NCI-H510A treated with DMSO at 0.1 percent for 48 hours (cell line): ENCODE measurements at regions not wholly inside any gene's neighbourhood (a gene's known extent, or its start where the extent isn't known, plus 50 kb on each side); places are given as distances from the start of the nearest gene placed in this dataset.
"Not testable (repeated sequence)": the region's sequence is repeated elsewhere in the genome, so short reads cannot be mapped to it uniquely, and the experiment has no call there.

Experiments used
- DNase-seq: peaks from one replicate; lab custom pipeline; 2025; lab: John Stamatoyannopoulos, UW

DNA sequence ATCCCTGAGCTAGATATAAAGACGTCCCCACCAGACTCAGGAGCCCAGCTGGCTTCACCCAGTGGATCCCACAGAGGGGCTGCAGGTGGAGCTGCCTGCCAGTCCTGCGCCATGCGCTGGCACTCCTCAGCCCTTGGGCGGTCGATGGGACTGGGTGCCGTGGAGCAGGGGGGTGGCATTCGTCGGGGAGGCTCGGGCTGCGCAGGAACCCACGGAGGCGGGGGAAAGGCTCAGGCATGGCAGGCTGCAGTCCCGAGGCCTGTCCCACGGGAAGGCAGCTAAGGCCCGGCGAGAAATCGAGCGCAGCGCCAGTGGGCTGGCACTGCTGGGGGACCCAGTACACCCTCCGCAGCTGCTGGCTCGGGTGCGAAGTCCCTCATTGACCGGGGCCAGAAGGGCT, 555.1 kb upstream of the CDH10 start:
- DNase-seq, result not testable (repeated sequence)

GRCh38 chr5:25190521-25191000, 545.8 kb upstream of the CDH10 start:
- no peak for DNase-seq

DNA sequence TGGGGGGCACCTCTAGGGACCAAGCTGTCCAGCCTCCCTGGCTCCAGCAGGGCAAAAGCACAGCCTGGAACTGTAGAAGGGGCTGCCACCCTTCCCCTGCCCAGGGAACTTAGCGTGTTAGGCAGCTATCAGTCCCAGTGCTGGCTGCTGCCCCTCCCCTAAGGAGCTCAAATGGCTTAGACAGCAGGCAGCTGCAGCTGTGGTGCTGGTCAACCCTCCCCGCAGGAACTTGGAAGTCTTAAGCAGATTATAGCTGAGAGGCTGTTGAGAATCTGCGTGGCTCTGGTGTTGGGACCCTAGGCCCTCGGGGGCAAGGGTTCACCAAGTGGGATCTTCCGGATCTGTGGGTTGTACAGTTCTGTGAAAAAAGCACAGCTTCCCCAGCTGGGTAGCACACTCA, 536.5 kb upstream of the CDH10 start:
- no peak for DNase-seq

GRCh38 chr5:25162616-25163015, 517.8 kb upstream of the CDH10 start:
- DNase-seq, result not testable (repeated sequence)

GRCh38 chr5:25160891-25161290, 516.1 kb upstream of the CDH10 start:
- no peak for DNase-seq

DNA sequence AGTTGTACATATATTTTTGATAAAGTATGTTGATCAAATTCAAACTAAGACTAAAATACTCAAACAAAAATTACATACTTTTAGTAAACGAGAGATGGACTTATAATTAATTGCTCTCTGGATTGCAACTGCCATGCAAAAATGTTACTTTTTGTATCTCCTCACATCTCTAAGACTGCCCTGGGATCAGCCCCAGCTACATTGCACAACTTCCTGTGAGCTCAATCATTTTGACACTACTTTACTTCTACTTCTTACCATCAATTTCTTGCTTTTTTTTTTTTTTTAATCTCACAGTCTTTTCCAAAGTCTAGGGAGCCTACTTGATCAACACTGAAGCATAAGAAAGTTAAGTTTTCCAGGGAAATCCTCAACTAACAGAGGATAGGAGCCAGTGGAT, 506.0 kb upstream of the CDH10 start:
- no peak for DNase-seq

DNA sequence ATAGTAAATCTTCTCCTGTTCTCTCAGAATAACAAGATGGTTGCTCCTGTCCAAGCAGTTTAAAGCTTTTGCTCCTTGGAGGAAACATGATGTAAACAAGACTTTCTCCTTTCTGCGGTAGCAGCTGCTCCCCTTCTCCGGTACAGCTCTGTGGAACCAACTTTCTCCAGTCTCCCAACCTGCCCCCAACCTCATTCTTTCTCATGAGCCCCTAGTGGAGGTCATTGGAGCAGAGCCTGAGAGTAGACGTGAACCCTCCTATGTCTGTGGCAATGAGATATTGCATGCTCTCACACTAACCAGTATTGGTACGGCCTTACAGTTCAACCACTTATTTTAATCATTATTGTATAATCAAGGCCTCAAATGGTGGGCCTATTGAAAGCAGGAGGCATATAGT, 483.8 kb upstream of the CDH10 start:
- no peak for DNase-seq

DNA sequence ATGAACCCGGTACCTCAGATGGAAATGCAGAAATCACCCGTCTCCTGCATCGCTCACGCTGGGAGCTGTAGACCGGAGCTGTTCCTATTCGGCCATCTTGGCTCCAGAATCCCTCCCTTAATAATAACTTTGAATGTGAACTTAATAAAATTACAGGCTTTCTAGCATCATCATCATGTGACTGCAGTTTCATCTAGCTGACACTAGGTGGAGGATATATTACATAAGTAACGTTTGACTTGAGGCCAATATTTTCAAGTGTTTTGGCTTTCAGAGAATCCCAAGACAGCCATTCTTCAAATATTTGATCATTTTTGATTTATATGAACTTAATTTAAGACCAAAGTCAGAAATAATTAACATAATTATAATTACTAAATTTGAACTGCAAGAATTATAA, 474.9 kb upstream of the CDH10 start:
- DNase-seq, result no peak

- no peak for DNase-seq
Measured at GRCh38 chr5:25107853-25108252, 463.1 kb upstream of the CDH10 start.

- DNase-seq, result no peak
Measured at GRCh38 chr5:25099538-25099937, 454.8 kb upstream of the CDH10 start.

DNA sequence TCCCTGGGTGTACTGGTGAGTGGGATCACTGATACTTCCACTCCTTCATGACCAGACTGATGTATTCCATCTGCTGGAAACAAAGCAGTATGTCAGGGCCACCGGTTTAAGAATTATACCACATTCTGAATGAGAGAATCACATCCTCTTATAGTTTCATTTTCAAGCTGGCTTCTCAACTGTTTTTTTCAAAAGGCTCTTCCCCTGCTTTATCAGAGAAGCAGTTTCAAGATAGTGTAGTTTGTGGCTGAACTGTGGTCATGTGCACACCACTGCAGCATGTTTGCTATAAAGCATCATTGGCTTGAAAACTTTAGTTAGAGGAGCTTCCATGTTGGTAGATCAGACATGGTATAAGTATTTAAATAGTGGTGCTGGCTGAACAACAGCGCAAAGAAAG, 450.5 kb upstream of the CDH10 start:
- DNase-seq, result no peak

- DNase-seq, result no peak
Measured at GRCh38 chr5:25094219-25094618, 449.4 kb upstream of the CDH10 start.

DNA sequence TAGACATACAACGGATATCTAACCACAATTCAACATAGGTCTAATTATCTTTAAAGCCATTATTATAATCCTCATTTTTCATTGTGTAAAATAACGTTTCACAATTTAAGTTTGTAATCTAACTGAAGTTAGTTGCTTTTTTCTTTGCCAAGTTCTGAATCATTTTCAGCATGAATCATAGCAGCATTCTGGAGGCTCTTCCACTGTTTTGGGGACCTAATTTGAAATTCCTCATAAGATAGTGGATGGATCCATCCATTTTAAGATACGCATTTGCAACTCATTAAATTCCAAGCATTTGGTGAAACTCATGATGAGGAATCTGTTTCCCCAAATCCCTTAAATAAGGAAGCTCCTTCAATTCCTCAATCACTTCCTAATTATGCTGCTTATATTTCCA, 447.1 kb upstream of the CDH10 start:
- no peak for DNase-seq

DNA sequence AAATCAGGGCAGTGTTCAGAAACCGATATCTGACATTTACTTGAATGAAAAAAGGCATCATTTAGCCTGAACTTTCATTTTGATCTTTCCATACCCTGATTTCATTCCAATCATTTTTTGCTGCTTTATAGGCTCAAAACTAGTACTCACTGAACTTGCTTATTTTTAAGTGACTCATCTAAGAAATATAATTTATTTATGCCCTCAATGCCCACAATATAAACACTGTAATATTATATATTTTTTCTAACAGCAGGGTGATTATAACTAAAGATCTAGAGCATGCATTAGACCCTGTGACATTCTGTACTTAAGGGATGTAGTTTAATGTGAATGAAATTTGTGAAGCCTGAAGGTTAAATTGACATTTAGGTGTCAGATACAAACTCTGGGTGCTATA, 446.1 kb upstream of the CDH10 start:
- DNase-seq, result no peak

GRCh38 chr5:25090275-25090674, 445.5 kb upstream of the CDH10 start:
- no peak for DNase-seq

DNA sequence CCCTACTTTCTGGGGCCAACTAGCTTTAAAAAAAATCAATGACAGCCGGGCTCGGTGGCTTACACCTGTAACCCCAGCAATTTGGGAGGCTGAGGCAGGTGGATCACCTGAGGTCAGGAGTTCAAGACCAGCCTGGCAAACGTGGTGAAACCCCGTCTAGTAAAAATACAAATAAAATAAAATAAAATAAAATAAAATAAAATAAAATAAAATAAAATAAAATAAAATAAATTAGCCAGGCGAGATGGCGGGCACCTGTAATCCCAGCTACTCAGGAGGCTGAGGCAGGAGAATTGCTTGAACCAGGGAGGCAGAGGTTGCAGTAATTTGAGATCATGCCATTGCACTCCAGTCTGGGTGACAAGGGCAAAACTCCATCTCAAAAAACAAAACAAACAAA, 443.9 kb upstream of the CDH10 start:
- DNase-seq, result not testable (repeated sequence)

- not testable (repeated sequence) for DNase-seq
Measured at GRCh38 chr5:25083261-25083660, 438.5 kb upstream of the CDH10 start.

DNA sequence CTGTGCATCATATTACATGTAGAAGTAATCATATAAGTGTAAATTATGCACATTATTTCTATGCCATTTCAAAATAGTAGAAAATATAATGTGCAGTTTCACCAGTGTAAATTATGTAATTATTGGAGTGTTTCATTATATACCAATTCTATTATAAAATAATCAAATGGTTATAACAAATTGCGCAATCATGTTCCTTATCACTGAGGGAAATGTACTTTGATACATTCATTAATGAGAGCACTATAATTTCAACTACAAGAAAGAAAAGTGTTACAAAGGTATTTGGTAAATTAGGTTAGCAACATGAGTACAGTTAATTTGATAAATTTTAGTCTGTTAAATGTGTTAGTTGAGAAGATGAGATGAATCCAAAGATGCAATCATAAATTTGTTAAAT, 421.5 kb upstream of the CDH10 start:
- DNase-seq, result no peak

GRCh38 chr5:25064306-25064705, 419.5 kb upstream of the CDH10 start:
- DNase-seq, result no peak

DNA sequence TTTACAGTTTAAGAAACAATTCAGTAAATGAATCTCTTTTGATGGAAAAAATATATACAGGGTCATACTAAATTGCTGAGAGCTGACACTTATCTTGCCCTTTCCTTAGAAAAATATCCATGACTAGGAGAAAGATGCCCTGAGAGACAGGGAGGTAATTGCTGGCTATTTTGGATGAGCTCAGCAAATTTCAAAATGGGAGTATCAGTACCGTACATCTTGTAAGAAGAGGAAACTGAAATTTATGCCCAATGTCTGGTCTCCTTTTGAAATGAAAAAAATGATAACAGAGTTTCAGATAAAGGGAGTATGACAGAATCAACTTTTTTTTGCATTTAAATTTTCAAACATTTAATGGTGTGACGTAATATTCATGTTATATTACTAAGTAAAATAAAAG, 415.8 kb upstream of the CDH10 start:
- no peak for DNase-seq

- DNase-seq, result no peak
Measured at GRCh38 chr5:25056836-25057235, 412.1 kb upstream of the CDH10 start.

DNA sequence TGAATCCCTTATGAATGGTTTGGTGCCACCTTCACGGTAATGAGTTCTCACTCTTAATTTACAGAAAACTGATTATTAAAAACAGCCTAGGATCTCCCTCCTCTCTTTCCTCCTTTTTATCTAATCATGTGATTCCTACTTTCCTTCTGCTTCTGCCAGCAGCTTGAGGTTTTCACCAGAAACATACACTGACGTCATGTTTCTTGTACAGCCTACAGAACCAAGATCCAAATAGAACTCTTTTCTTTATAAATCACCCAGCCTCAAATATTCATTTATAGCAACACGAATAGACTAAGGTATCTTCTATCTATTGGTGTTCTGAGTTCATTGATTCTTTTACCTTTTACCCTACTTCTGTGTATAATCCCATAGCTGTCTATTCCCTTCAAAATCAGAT, 388.9 kb upstream of the CDH10 start:
- no peak for DNase-seq

GRCh38 chr5:25029004-25029403, 384.2 kb upstream of the CDH10 start:
- no peak for DNase-seq

GRCh38 chr5:25027526-25027925, 382.7 kb upstream of the CDH10 start:
- no peak for DNase-seq

DNA sequence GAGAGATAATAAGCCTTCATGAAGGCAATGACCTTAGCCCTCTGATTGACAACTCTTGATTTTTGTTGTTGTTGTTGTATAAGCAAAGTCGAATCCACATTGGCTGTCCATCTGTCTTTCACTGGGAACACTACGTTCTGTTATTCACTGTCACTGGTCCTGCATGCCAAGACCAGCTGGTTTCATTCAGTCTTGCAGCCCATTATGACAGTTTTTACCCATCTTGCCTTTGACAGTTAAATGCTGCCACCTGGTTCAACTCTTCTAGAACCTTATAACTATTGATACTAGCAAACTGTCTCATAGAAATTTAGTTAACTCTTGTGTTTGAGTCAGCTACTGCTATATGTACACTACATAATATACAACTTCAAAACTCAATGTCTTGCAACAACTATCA, 382.3 kb upstream of the CDH10 start:
- DNase-seq, result no peak
